HepG2 (cell line): ENCODE measurements at regions not wholly inside any gene's neighbourhood (a gene's known extent, or its start where the extent isn't known, plus 50 kb on each side); places are given as distances from the start of the nearest gene placed in this dataset.

ENCODE experiments used
- CBX2 ChIP-seq, 2 experiments: fragments of 200-600 bp in 1 of 2; sonication (generic); formaldehyde crosslinking in 1 of 2; IDR thresholded peaks; 2 replicates each; pipeline versions ENCODE4 v1.7.0 to v1.8.1; 2018 to 2022; ENCODE audit warnings: low read depth in 2 of 2, low read length in 1 of 2, mild to moderate bottlenecking in 1 of 2, missing genetic modification reagents in 1 of 2
- HNF4G ChIP-seq, 2 experiments: sonication (generic) in 1 of 2; formaldehyde crosslinking in 1 of 2; IDR thresholded peaks; 2 replicates each; pipeline versions ENCODE4 v1.4.0 to v1.6.1; 2011 to 2020; ENCODE audit warnings: borderline replicate concordance in 2 of 2, low read depth in 2 of 2, mild to moderate bottlenecking in 2 of 2, low read length in 1 of 2, missing genetic modification reagents in 1 of 2, moderate library complexity in 1 of 2
- HNRNPUL1 ChIP-seq: fragments of 200-400 bp; formaldehyde crosslinking; IDR thresholded peaks from 2 replicates; pipeline ENCODE4 v1.6.1; 2017; ENCODE audit warnings: low read depth, mild to moderate bottlenecking, low read length, moderate library complexity
- JUN ChIP-seq: sonication (generic); formaldehyde crosslinking; IDR thresholded peaks from 2 replicates; pipeline ENCODE4 v1.4.0; 2020; ENCODE audit warnings: mild to moderate bottlenecking, missing genetic modification reagents
- TAF1 ChIP-seq: sonication (generic); formaldehyde crosslinking; IDR thresholded peaks from 2 replicates; pipeline ENCODE4 v1.4.0; 2020; ENCODE audit warnings: missing genetic modification reagents
- YEATS2 ChIP-seq: sonication (generic); formaldehyde crosslinking; IDR thresholded peaks from 2 replicates; pipeline ENCODE4 v1.4.0; 2020; ENCODE audit warnings: missing genetic modification reagents, borderline replicate concordance
- YY1 ChIP-seq: IDR thresholded peaks from 2 replicates; pipeline ENCODE4 v1.6.1; 2011; ENCODE audit warnings: low read length, low read depth, moderate library complexity, mild to moderate bottlenecking; ENCODE audit not compliant: insufficient read depth, insufficient replicate concordance
- ZBTB38 ChIP-seq: sonication (generic); formaldehyde crosslinking; IDR thresholded peaks from 2 replicates; pipeline ENCODE4 v1.5.1; 2020; ENCODE audit warnings: mild to moderate bottlenecking, missing genetic modification reagents
- ZMYM2 ChIP-seq: sonication (generic); formaldehyde crosslinking; IDR thresholded peaks from 2 replicates; pipeline ENCODE4 v1.8.0; 2022; ENCODE audit warnings: mild to moderate bottlenecking, missing genetic modification reagents
- ZNF224 ChIP-seq: sonication (generic); formaldehyde crosslinking; IDR thresholded peaks from 2 replicates; pipeline ENCODE4 v1.5.0; 2020; ENCODE audit warnings: mild to moderate bottlenecking, missing genetic modification reagents
- ZSCAN30 ChIP-seq: sonication (generic); formaldehyde crosslinking; IDR thresholded peaks from 2 replicates; pipeline ENCODE4 v1.5.0; 2020; ENCODE audit warnings: mild to moderate bottlenecking, missing genetic modification reagents
- TF ChIP-seq, protein P1 (sequence below): IDR thresholded peaks from 2 replicates; pipeline ENCODE4 v1.6.1; 2012; ENCODE audit warnings: low read length, improper control_type of control experiment
- TF ChIP-seq, protein P2 (sequence below): sonication (generic); formaldehyde crosslinking; IDR thresholded peaks from 2 replicates; pipeline ENCODE4 v1.4.0; 2020; ENCODE audit warnings: missing genetic modification reagents
- TF ChIP-seq, protein P3 (sequence below): sonication (generic); formaldehyde crosslinking; IDR thresholded peaks from 2 replicates; pipeline ENCODE4 v1.8.1; 2022; ENCODE audit warnings: low read depth, mild to moderate bottlenecking, missing genetic modification reagents

DNA sequence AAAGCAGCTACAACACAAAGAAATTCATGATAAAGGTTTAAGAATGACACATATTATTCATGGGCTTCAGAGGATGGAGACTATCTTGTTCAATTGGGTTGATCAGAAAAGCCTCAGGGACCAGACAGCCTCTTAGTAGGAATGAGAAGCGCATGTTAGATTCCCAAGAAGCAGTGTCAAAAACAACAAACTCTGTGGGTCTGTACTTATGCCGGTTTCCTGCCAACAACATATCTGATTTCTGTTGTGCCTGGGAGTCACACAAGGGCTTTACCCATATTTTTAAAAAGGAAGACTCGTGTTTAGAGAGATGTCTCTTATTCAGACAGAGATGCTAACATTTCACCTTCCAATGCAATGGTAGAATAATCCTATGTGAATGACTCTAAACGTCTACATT lies 2180.6 kb upstream of the CELF4 start:
- TF ChIP-seq YY1, result no peak
- TF ChIP-seq, protein P1, sequence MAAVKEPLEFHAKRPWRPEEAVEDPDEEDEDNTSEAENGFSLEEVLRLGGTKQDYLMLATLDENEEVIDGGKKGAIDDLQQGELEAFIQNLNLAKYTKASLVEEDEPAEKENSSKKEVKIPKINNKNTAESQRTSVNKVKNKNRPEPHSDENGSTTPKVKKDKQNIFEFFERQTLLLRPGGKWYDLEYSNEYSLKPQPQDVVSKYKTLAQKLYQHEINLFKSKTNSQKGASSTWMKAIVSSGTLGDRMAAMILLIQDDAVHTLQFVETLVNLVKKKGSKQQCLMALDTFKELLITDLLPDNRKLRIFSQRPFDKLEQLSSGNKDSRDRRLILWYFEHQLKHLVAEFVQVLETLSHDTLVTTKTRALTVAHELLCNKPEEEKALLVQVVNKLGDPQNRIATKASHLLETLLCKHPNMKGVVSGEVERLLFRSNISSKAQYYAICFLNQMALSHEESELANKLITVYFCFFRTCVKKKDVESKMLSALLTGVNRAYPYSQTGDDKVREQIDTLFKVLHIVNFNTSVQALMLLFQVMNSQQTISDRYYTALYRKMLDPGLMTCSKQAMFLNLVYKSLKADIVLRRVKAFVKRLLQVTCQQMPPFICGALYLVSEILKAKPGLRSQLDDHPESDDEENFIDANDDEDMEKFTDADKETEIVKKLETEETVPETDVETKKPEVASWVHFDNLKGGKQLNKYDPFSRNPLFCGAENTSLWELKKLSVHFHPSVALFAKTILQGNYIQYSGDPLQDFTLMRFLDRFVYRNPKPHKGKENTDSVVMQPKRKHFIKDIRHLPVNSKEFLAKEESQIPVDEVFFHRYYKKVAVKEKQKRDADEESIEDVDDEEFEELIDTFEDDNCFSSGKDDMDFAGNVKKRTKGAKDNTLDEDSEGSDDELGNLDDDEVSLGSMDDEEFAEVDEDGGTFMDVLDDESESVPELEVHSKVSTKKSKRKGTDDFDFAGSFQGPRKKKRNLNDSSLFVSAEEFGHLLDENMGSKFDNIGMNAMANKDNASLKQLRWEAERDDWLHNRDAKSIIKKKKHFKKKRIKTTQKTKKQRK, result no peak
- TF ChIP-seq CBX2 (IDR thresholded peaks at IDR 0.05; ENCODE audit: low read depth, low read length), result no peak
- TF ChIP-seq CBX2 (CRISPR knock-in tag; IDR thresholded peaks at IDR 0.05; ENCODE audit: low read depth), result no peak
- no peak for TF ChIP-seq ZMYM2 (CRISPR knock-in tag)
- TF ChIP-seq HNRNPUL1, result no peak
- no peak for TF ChIP-seq ZSCAN30 (CRISPR knock-in tag)
- TF ChIP-seq TAF1, result no peak
- no peak for TF ChIP-seq JUN (CRISPR knock-in tag)
- TF ChIP-seq, protein P2, sequence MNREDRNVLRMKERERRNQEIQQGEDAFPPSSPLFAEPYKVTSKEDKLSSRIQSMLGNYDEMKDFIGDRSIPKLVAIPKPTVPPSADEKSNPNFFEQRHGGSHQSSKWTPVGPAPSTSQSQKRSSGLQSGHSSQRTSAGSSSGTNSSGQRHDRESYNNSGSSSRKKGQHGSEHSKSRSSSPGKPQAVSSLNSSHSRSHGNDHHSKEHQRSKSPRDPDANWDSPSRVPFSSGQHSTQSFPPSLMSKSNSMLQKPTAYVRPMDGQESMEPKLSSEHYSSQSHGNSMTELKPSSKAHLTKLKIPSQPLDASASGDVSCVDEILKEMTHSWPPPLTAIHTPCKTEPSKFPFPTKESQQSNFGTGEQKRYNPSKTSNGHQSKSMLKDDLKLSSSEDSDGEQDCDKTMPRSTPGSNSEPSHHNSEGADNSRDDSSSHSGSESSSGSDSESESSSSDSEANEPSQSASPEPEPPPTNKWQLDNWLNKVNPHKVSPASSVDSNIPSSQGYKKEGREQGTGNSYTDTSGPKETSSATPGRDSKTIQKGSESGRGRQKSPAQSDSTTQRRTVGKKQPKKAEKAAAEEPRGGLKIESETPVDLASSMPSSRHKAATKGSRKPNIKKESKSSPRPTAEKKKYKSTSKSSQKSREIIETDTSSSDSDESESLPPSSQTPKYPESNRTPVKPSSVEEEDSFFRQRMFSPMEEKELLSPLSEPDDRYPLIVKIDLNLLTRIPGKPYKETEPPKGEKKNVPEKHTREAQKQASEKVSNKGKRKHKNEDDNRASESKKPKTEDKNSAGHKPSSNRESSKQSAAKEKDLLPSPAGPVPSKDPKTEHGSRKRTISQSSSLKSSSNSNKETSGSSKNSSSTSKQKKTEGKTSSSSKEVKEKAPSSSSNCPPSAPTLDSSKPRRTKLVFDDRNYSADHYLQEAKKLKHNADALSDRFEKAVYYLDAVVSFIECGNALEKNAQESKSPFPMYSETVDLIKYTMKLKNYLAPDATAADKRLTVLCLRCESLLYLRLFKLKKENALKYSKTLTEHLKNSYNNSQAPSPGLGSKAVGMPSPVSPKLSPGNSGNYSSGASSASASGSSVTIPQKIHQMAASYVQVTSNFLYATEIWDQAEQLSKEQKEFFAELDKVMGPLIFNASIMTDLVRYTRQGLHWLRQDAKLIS, result no peak
- TF ChIP-seq, protein P3, sequence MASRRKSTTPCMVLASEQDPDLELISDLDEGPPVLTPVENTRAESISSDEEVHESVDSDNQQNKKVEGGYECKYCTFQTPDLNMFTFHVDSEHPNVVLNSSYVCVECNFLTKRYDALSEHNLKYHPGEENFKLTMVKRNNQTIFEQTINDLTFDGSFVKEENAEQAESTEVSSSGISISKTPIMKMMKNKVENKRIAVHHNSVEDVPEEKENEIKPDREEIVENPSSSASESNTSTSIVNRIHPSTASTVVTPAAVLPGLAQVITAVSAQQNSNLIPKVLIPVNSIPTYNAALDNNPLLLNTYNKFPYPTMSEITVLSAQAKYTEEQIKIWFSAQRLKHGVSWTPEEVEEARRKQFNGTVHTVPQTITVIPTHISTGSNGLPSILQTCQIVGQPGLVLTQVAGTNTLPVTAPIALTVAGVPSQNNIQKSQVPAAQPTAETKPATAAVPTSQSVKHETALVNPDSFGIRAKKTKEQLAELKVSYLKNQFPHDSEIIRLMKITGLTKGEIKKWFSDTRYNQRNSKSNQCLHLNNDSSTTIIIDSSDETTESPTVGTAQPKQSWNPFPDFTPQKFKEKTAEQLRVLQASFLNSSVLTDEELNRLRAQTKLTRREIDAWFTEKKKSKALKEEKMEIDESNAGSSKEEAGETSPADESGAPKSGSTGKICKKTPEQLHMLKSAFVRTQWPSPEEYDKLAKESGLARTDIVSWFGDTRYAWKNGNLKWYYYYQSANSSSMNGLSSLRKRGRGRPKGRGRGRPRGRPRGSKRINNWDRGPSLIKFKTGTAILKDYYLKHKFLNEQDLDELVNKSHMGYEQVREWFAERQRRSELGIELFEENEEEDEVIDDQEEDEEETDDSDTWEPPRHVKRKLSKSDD (CRISPR knock-in tag), result no peak
- TF ChIP-seq ZBTB38 (CRISPR knock-in tag), result no peak
- no peak for TF ChIP-seq YEATS2 (CRISPR knock-in tag)
- no peak for TF ChIP-seq ZNF224 (CRISPR knock-in tag)
- no peak for TF ChIP-seq HNF4G (IDR thresholded peaks at IDR 0.05; ENCODE audit: borderline replicate concordance, low read depth, low read length)
- TF ChIP-seq HNF4G (CRISPR knock-in tag; IDR thresholded peaks at IDR 0.05; ENCODE audit: borderline replicate concordance, low read depth), result no peak
